GM12878 (cell line): ENCODE measurements at regions not wholly inside any gene's neighbourhood (a gene's known extent, or its start where the extent isn't known, plus 50 kb on each side); places are given as distances from the start of the nearest gene placed in this dataset.

ENCODE experiments used
- ATAC-seq: fragments of 200-7000 bp; cut with Tn5 transposase; 3 replicates; pipeline ENCODE4 v1.9.1; 2020; ENCODE audit warnings: mild to moderate bottlenecking, moderate library complexity
- BruUV-seq: library from RNA; stranded (reverse); fragments of 400-500 nt; replicated peaks from 2 replicates; lab custom pipeline; 2021; lab: Mats Ljungman, UMichigan
- CTCF ChIA-PET: fragments of 300-600 bp; sonication (Branson Sonifier 250); formaldehyde crosslinking; extraction: SDS; loops from one replicate; lab custom pipeline; 2021; ENCODE audit warnings: inconsistent platforms; lab: Yijun Ruan, JAX
- POLR2A ChIA-PET: fragments of 350-600 bp; formaldehyde crosslinking; extraction: SDS; loops from one replicate; lab custom pipeline; 2021; ENCODE audit warnings: inconsistent platforms; lab: Charles Lee
- RAD21 ChIA-PET: fragments of 300-600 bp; sonication (Branson Sonifier 250); formaldehyde crosslinking; loops from one replicate; lab custom pipeline; 2023; ENCODE audit warnings: antibody characterized with exemption; ENCODE audit not compliant: unreplicated experiment; lab: Charles Lee
- SMC1A ChIA-PET: fragments of 300-600 bp; sonication (Branson Sonifier 250); formaldehyde crosslinking; loops from one replicate; lab custom pipeline; 2023; ENCODE audit not compliant: unreplicated experiment, uncharacterized antibody; lab: Charles Lee
- DNase-seq: peaks from one replicate; pipeline ENCODE4 v3.0.0-alpha.2; 2011; ENCODE audit warnings: low read depth, low spot score
- FAIRE-seq: peaks from 3 replicates; lab custom pipeline; 2011; peaks lifted over from hg19 to GRCh38; lab: Jason Lieb, UNC
- H2AFZ ChIP-seq: 2 replicates; pipeline ENCODE4 v1.6.0; 2011; ENCODE audit warnings: low read depth, low read length, control low read depth; ENCODE audit not compliant: control insufficient read depth
- H3K27ac ChIP-seq: 2 replicates; pipeline ENCODE4 v1.5.1; 2011; ENCODE audit warnings: control low read depth; ENCODE audit not compliant: control insufficient read depth, insufficient read depth
- H3K27me3 ChIP-seq, 2 experiments: replicated peaks in 1 of 2; 2 replicates each; pipeline versions ENCODE4 v1.6.0 to v1.6.1; 2011; ENCODE audit warnings: low read length in 1 of 2; ENCODE audit not compliant: control insufficient read depth in 2 of 2, insufficient read depth in 2 of 2
- H3K36me3 ChIP-seq, 2 experiments: 2 replicates each; pipeline ENCODE4 v1.5.1; 2011; ENCODE audit warnings: low read length in 1 of 2; ENCODE audit not compliant: control insufficient read depth in 2 of 2, insufficient read depth in 2 of 2
- H3K4me1 ChIP-seq: 2 replicates; pipeline ENCODE4 v1.6.1; 2011; ENCODE audit warnings: mild to moderate bottlenecking, low read length, moderate library complexity, mixed read lengths; ENCODE audit not compliant: control insufficient read depth, insufficient read depth
- H3K4me2 ChIP-seq: 2 replicates; pipeline ENCODE4 v1.6.0; 2011; ENCODE audit warnings: control low read depth; ENCODE audit not compliant: control insufficient read depth, insufficient read depth
- H3K4me3 ChIP-seq: fragments of 200-600 bp; sonication (generic); 2 replicates; pipeline ENCODE4 v1.5.1; 2016
- H3K79me2 ChIP-seq: 2 replicates; pipeline ENCODE4 v1.6.0; 2011; ENCODE audit warnings: low read length; ENCODE audit not compliant: control insufficient read depth, insufficient read depth
- H3K9ac ChIP-seq: 2 replicates; pipeline ENCODE4 v1.8.0; 2011; ENCODE audit warnings: low read length, control low read depth, mixed read lengths; ENCODE audit not compliant: control insufficient read depth, insufficient read depth
- H3K9me3 ChIP-seq: replicated peaks from 3 replicates; pipeline ENCODE4 v1.5.1; 2011; ENCODE audit warnings: mild to moderate bottlenecking, low read length; ENCODE audit not compliant: control insufficient read depth, insufficient read depth
- H4K20me1 ChIP-seq: 2 replicates; pipeline ENCODE4 v1.6.0; 2011; ENCODE audit not compliant: control insufficient read depth, insufficient read depth
- CBFB ChIP-seq: IDR thresholded peaks from 2 replicates; pipeline ENCODE4 v1.6.1; 2016; ENCODE audit warnings: antibody characterized with exemption, low read depth
- DPF2 ChIP-seq: fragments of 450-650 bp; IDR thresholded peaks from 2 replicates; pipeline ENCODE4 v1.6.1; 2017; ENCODE audit warnings: mild to moderate bottlenecking
- FOXM1 ChIP-seq: IDR thresholded peaks from 2 replicates; pipeline ENCODE4 v1.6.1; 2012; ENCODE audit warnings: low read depth, mild to moderate bottlenecking, inconsistent platforms, low read length, moderate library complexity
- MEF2B ChIP-seq: fragments of 450-650 bp; IDR thresholded peaks from 2 replicates; pipeline ENCODE4 v1.6.1; 2018; ENCODE audit warnings: mild to moderate bottlenecking, moderate library complexity; ENCODE audit not compliant: partially characterized antibody, poor library complexity, severe bottlenecking
- NFXL1 ChIP-seq: fragments of 450-650 bp; IDR thresholded peaks from 2 replicates; pipeline ENCODE4 v1.6.1; 2017; ENCODE audit warnings: antibody characterized with exemption, mild to moderate bottlenecking, borderline replicate concordance
- NRF1 ChIP-seq: conservative IDR thresholded peaks from 2 replicates; pipeline ENCODE4 v1.6.1; 2011; ENCODE audit warnings: mild to moderate bottlenecking, low read depth, low read length, improper control_type of control experiment
- PAX5 ChIP-seq: IDR thresholded peaks from 2 replicates; pipeline ENCODE4 v1.6.1; 2011; ENCODE audit warnings: low read depth, low read length, borderline replicate concordance
- POU2F2 ChIP-seq: IDR thresholded peaks from 3 replicates; pipeline ENCODE4 v1.6.1; 2011; ENCODE audit warnings: low read depth, mild to moderate bottlenecking, low read length, borderline replicate concordance
- RAD21 ChIP-seq: IDR thresholded peaks from 2 replicates; pipeline ENCODE4 v1.6.1; 2011; ENCODE audit warnings: mild to moderate bottlenecking, low read depth, low read length, moderate library complexity; ENCODE audit not compliant: insufficient read depth
- RUNX3 ChIP-seq: IDR thresholded peaks from 2 replicates; pipeline ENCODE4 v1.6.1; 2012; ENCODE audit warnings: low read length, inconsistent platforms
- SMC3 ChIP-seq: IDR thresholded peaks from 2 replicates; pipeline ENCODE4 v1.6.1; 2011; ENCODE audit warnings: low read length, improper control_type of control experiment, borderline replicate concordance
- YBX1 ChIP-seq: fragments of 450-650 bp; IDR thresholded peaks from 2 replicates; pipeline ENCODE4 v1.6.1; 2016; ENCODE audit warnings: antibody characterized with exemption
- WGBS: methylation state at CpG from one replicate; pipeline ENCODE4 v1.1.6; 2016; ENCODE audit warnings: low lambda C conversion rate; ENCODE audit not compliant: insufficient replicate concordance, insufficient coverage; ENCODE audit errors: missing lambda C conversion rate; 5-methylcytosine and 5-hydroxymethylcytosine counted together
- in situ Hi-C: fragments of 300-500 bp; cut with MboI; formaldehyde crosslinking; loops from 9 replicates; pipeline ENCODE4 v1.14.3; 2018; ENCODE audit warnings: mixed read lengths
- intact Hi-C: fragments of 100-400 bp; cut with micrococcal nuclease; formaldehyde crosslinking; loops from one replicate; pipeline ENCODE4 v1.14.2; 2022; ENCODE audit not compliant: unreplicated experiment
- TF ChIP-seq, protein P1 (sequence below): fragments of 450-650 bp; IDR thresholded peaks from 2 replicates; pipeline ENCODE4 v1.6.1; 2018; ENCODE audit warnings: borderline replicate concordance, mild to moderate bottlenecking; ENCODE audit not compliant: partially characterized antibody
- TF ChIP-seq, protein P2 (sequence below), 3 experiments: IDR thresholded peaks in 2 of 3; conservative IDR thresholded peaks in 1 of 3; 2 replicates each; pipeline ENCODE4 v1.5.1; 2011; ENCODE audit warnings: low read depth in 3 of 3, low read length in 3 of 3, mild to moderate bottlenecking in 3 of 3, control low read depth in 2 of 3, moderate library complexity in 2 of 3, inconsistent platforms in 1 of 3, mixed read lengths in 1 of 3; ENCODE audit not compliant: control insufficient read depth in 2 of 3, insufficient read depth in 1 of 3; ENCODE audit errors: extremely low read depth in 1 of 3

- TF ChIP-seq, protein P1, sequence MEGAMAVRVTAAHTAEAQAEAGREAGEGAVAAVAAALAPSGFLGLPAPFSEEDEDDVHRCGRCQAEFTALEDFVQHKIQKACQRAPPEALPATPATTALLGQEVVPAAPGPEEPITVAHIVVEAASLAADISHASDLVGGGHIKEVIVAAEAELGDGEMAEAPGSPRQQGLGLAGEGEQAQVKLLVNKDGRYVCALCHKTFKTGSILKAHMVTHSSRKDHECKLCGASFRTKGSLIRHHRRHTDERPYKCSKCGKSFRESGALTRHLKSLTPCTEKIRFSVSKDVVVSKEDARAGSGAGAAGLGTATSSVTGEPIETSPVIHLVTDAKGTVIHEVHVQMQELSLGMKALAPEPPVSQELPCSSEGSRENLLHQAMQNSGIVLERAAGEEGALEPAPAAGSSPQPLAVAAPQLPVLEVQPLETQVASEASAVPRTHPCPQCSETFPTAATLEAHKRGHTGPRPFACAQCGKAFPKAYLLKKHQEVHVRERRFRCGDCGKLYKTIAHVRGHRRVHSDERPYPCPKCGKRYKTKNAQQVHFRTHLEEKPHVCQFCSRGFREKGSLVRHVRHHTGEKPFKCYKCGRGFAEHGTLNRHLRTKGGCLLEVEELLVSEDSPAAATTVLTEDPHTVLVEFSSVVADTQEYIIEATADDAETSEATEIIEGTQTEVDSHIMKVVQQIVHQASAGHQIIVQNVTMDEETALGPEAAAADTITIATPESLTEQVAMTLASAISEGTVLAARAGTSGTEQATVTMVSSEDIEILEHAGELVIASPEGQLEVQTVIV = no peak
- TF ChIP-seq CBFB (no peak), NFXL1 (no peak), DPF2 (no peak), PAX5 (no peak), YBX1 (no peak), RUNX3 (no peak), MEF2B (no peak)
Observed at GRCh38 chr7:131689662-131690234, 133.3 kb upstream of the PODXL start (continued).

- ChIA-PET SMC1A (interaction anchor here (0.8 to 1.2 kb wide), 4 partner anchors 11 to 891 kb away, joined by 3 to 4 read pairs (median 4); no protein-coding TSS in a partner anchor), RAD21 (interaction anchor here (0.7 to 2.2 kb wide), 4 partner anchors 10 to 892 kb away, joined by 3 to 16 read pairs (median 3); no protein-coding TSS in a partner anchor), CTCF (interaction anchor here (0.6 to 3.9 kb wide), 10 partner anchors 8 to 891 kb away, joined by 3 to 23 read pairs (median 4); no protein-coding TSS in a partner anchor), POLR2A (no interaction called here)
- intact Hi-C loops (loop anchor here (2.0 kb wide), 2 partner anchors 360 to 892 kb away; no protein-coding TSS in a partner anchor), in situ Hi-C loops (loop anchor here (5.0 kb wide), 1 partner anchor 363 kb away; no protein-coding TSS in a partner anchor)
- no peaks in the 10 kb centered on the region for H3K79me2 ChIP-seq
- peaks cover 2 to 3% of the 10 kb centered on the region in 2 experiments; a peak in 2 of 4 replicates for H3K27me3 ChIP-seq
- H3K4me1 ChIP-seq = no peaks in the 10 kb centered on the region
- no TSS peak for BruUV-seq
- H3K9ac ChIP-seq = no peak overlapping the region
- WGBS = 41% methylated on average over 12 of the region's 12 CpGs
- no peak overlapping the region for H3K4me2 ChIP-seq
- H4K20me1 ChIP-seq = no peaks in the 10 kb centered on the region
- peak; percentile 98 for FAIRE-seq
- H3K9me3 ChIP-seq = no peaks in the 10 kb centered on the region
- H3K36me3 ChIP-seq = no peaks in the 10 kb centered on the region
- peak; percentile 86 for ATAC-seq
- TF ChIP-seq FOXM1 = no peak
- peak; percentile 78 for TF ChIP-seq SMC3
- peak; percentile 18; the same call in 1 of the 3 replicates for TF ChIP-seq POU2F2
- no peak for TF ChIP-seq NRF1
- TF ChIP-seq, protein P2, sequence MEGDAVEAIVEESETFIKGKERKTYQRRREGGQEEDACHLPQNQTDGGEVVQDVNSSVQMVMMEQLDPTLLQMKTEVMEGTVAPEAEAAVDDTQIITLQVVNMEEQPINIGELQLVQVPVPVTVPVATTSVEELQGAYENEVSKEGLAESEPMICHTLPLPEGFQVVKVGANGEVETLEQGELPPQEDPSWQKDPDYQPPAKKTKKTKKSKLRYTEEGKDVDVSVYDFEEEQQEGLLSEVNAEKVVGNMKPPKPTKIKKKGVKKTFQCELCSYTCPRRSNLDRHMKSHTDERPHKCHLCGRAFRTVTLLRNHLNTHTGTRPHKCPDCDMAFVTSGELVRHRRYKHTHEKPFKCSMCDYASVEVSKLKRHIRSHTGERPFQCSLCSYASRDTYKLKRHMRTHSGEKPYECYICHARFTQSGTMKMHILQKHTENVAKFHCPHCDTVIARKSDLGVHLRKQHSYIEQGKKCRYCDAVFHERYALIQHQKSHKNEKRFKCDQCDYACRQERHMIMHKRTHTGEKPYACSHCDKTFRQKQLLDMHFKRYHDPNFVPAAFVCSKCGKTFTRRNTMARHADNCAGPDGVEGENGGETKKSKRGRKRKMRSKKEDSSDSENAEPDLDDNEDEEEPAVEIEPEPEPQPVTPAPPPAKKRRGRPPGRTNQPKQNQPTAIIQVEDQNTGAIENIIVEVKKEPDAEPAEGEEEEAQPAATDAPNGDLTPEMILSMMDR (IDR thresholded peaks at IDR 0.05 in 2 of 3, conservative IDR thresholded peaks at IDR 0.05 in 1 of 3; ENCODE audit: control insufficient read depth in 2 of 3, extremely low read depth in 1 of 3, insufficient read depth in 1 of 3, low read depth in 3 of 3, low read length in 3 of 3) = peak; percentile 94 to 96 (median 95)
- peak; percentile 90 for TF ChIP-seq RAD21
- no peak overlapping the region for H3K4me3 ChIP-seq
- DNase-seq = no peak
- H2AFZ ChIP-seq = no peak overlapping the region
- H3K27ac ChIP-seq = no peak overlapping the region
Observed at GRCh38 chr7:131688738-131689661, 132.6 kb upstream of the PODXL start.
